ENCODE measurements at regions not wholly inside any gene's neighbourhood (a gene's known extent, or its start where the extent isn't known, plus 50 kb on each side); places are given as distances from the start of the nearest gene placed in this dataset.

DNA sequence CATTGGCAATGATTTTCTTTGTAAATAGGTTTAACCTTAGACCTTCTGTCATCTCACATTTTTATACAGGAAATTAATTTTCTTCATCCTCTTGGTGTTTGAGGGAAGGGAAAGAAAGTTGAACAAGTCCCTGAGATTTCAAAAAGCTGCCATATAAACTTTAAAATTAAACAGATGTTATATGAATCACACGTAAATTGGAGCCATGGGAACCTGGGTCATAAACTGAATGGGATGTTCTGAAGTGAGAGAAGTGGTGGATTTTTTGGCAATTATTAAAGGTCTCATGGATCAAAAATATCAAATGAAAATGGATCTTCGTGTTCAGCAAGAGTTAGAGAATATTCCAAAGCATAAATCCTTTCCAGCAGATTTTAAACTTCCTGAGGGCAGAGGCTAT lies 242.2 kb downstream of the DMRT2 start:
- no peak overlapping the region for H3K27ac ChIP-seq
- H3K4me3 ChIP-seq (ENCODE audit: low read depth, low read length): no peak overlapping the region
- no peaks in the 10 kb centered on the region for H3K9me3 ChIP-seq (ENCODE audit: control insufficient read depth, low read length)
- H3K27me3 ChIP-seq (ENCODE audit: control insufficient read depth, insufficient read depth, low read length): no peaks in the 10 kb centered on the region
- H3K79me2 ChIP-seq: no peaks in the 10 kb centered on the region
- TF ChIP-seq, protein P1, sequence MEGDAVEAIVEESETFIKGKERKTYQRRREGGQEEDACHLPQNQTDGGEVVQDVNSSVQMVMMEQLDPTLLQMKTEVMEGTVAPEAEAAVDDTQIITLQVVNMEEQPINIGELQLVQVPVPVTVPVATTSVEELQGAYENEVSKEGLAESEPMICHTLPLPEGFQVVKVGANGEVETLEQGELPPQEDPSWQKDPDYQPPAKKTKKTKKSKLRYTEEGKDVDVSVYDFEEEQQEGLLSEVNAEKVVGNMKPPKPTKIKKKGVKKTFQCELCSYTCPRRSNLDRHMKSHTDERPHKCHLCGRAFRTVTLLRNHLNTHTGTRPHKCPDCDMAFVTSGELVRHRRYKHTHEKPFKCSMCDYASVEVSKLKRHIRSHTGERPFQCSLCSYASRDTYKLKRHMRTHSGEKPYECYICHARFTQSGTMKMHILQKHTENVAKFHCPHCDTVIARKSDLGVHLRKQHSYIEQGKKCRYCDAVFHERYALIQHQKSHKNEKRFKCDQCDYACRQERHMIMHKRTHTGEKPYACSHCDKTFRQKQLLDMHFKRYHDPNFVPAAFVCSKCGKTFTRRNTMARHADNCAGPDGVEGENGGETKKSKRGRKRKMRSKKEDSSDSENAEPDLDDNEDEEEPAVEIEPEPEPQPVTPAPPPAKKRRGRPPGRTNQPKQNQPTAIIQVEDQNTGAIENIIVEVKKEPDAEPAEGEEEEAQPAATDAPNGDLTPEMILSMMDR (IDR thresholded peaks at IDR 0.05): no peak
- no peaks in the 10 kb centered on the region for H3K36me3 ChIP-seq (ENCODE audit: control insufficient read depth, insufficient read depth, low read length)
- H2AFZ ChIP-seq: no peak overlapping the region
- H3K4me1 ChIP-seq: no peaks in the 10 kb centered on the region
- H3K9ac ChIP-seq: no peak overlapping the region
- no peak overlapping the region for H3K4me2 ChIP-seq (ENCODE audit: low read length)

DNA sequence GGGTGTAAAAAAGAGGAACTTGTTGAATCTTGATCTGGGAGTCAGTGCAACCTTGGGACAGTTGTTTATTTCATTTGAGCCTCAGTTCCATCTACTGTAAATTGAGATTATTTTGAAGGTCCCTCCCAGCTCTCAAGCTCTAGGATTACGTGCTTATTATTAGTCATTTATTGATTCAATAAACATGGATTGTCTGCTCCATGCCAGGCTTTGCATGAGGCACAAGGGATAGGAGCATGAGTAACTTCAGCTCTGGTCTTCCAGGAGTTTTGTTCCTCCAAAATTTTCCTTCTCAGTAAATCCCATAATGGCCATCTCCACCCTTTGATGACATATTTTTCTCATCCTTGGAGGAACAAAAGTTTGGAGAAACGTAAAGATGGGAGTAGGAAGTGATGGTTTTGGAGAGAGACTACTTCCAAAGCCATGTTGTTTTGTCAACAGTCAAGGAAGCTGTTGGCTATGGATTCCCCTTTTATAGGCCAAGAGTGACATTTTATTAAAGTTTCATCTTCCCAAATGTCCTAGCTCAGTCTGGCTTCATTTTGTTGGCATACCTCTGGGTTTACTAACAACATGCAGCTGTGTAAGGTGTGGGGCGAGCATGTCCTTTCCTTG lies 244.6 kb downstream of the DMRT2 start:
- H3K4me1 ChIP-seq: no peaks in the 10 kb centered on the region
- TF ChIP-seq, protein P1 (IDR thresholded peaks at IDR 0.05): no peak
- H3K4me2 ChIP-seq (ENCODE audit: low read length): no peak overlapping the region
- no peaks in the 10 kb centered on the region for H3K9me3 ChIP-seq (ENCODE audit: control insufficient read depth, low read length)
- H3K9ac ChIP-seq: no peak overlapping the region
- no peak overlapping the region for H2AFZ ChIP-seq
- no peaks in the 10 kb centered on the region for H3K27me3 ChIP-seq (ENCODE audit: control insufficient read depth, insufficient read depth, low read length)
- no peak overlapping the region for H3K4me3 ChIP-seq (ENCODE audit: low read depth, low read length)
- no peaks in the 10 kb centered on the region for H3K36me3 ChIP-seq (ENCODE audit: control insufficient read depth, insufficient read depth, low read length)
- H3K27ac ChIP-seq: no peak overlapping the region
- H3K79me2 ChIP-seq: no peaks in the 10 kb centered on the region

DNA sequence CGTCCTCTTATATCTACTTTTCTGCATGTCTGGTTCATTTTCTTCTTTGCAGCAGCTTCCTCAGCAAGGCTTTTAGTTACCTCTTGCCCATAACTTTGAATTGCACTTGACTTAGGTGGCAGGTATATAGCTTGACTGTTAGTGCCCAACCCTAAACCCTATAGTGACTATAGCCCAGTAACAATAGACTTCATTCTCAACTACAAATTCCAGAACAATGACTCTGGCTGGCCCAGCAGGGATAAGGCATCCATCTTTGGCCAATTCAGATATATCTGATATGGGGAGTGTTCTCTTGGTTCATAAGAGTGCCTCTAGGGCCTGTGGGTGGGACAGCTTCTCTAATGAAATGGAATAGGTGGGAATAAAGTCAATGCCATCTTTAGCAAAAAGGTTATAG lies 246.2 kb downstream of the DMRT2 start:
- Histone ChIP-seq H3K27ac (no peak overlapping the region), H3K4me2 (ENCODE audit: low read length) (no peak overlapping the region), H3K4me1 (no peaks in the 10 kb centered on the region), H3K79me2 (no peaks in the 10 kb centered on the region), H3K36me3 (ENCODE audit: control insufficient read depth, insufficient read depth, low read length) (no peaks in the 10 kb centered on the region), H3K27me3 (ENCODE audit: control insufficient read depth, insufficient read depth, low read length) (no peaks in the 10 kb centered on the region), H3K9me3 (ENCODE audit: control insufficient read depth, low read length) (no peaks in the 10 kb centered on the region), H3K4me3 (ENCODE audit: low read depth, low read length) (no peak overlapping the region), H2AFZ (no peak overlapping the region), H3K9ac (no peak overlapping the region)
- TF ChIP-seq, protein P1 (IDR thresholded peaks at IDR 0.05): no peak

DNA sequence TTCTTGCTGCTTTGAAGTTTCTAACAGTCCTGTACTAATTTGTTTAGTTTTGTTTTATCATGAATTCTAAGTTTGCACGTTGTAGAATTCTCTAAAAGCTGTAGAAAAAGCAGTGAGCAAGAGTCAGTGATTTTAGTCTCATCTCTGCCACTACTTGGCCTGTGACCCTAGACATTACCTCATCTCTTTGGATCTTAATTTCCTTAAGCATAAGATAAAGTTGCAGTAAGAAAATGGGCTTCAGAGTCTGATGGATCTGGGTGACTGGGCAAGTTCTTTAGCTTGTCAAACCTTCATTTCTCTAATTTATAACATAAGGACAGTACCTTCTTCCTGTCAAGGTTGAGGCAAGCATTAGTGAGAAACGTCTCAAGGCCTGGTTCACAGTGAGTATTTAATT lies 247.9 kb downstream of the DMRT2 start:
- Histone ChIP-seq H3K36me3 (ENCODE audit: control insufficient read depth, insufficient read depth, low read length) (no peaks in the 10 kb centered on the region), H3K4me2 (ENCODE audit: low read length) (no peak overlapping the region)

DNA sequence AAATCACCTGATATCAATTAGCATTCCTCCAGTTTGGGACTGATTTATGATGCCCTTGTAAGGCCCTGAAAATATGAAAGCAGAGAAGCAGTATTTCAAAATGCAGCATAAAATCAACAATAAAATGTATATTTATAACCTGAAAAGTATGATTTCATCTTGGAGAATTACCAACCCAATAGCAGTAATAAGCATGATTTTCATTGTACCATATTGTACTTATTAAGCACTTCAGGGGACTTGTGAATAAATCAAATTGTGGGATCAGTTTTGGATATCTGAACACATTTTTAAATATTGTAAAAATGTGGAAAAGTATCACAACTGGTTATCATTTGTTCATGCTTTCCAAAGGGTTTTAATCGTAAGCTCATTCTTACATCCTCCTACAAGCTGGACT lies 250.8 kb downstream of the DMRT2 start:
- no peak overlapping the region for H2AFZ ChIP-seq
- no peaks in the 10 kb centered on the region for H3K36me3 ChIP-seq (ENCODE audit: control insufficient read depth, insufficient read depth, low read length)
- no peak overlapping the region for H3K4me2 ChIP-seq (ENCODE audit: low read length)
- H3K9me3 ChIP-seq (ENCODE audit: control insufficient read depth, low read length): no peaks in the 10 kb centered on the region
- no peak overlapping the region for H3K4me3 ChIP-seq (ENCODE audit: low read depth, low read length)
- no peak overlapping the region for H3K27ac ChIP-seq
- no peaks in the 10 kb centered on the region for H3K27me3 ChIP-seq (ENCODE audit: control insufficient read depth, insufficient read depth, low read length)
- no peaks in the 10 kb centered on the region for H3K79me2 ChIP-seq
- no peaks in the 10 kb centered on the region for H3K4me1 ChIP-seq
- H3K9ac ChIP-seq: no peak overlapping the region
- TF ChIP-seq, protein P1 (IDR thresholded peaks at IDR 0.05): no peak

More for the DNA sequence above, 247.9 kb downstream of the DMRT2 start:
- H3K27ac ChIP-seq: no peak overlapping the region
- H3K79me2 ChIP-seq: no peaks in the 10 kb centered on the region
- H3K9me3 ChIP-seq (ENCODE audit: control insufficient read depth, low read length): no peaks in the 10 kb centered on the region
- no peaks in the 10 kb centered on the region for H3K27me3 ChIP-seq (ENCODE audit: control insufficient read depth, insufficient read depth, low read length)
- no peak overlapping the region for H3K9ac ChIP-seq
- no peaks in the 10 kb centered on the region for H3K4me1 ChIP-seq
- H3K4me3 ChIP-seq (ENCODE audit: low read depth, low read length): no peak overlapping the region
- H2AFZ ChIP-seq: no peak overlapping the region
- TF ChIP-seq, protein P1 (IDR thresholded peaks at IDR 0.05): no peak

Data from parathyroid adenoma (tissue), 2 donors.